ENCODE measurements at regions not wholly inside any gene's neighbourhood (a gene's known extent, or its start where the extent isn't known, plus 50 kb on each side); places are given as distances from the start of the nearest gene placed in this dataset.

DNA sequence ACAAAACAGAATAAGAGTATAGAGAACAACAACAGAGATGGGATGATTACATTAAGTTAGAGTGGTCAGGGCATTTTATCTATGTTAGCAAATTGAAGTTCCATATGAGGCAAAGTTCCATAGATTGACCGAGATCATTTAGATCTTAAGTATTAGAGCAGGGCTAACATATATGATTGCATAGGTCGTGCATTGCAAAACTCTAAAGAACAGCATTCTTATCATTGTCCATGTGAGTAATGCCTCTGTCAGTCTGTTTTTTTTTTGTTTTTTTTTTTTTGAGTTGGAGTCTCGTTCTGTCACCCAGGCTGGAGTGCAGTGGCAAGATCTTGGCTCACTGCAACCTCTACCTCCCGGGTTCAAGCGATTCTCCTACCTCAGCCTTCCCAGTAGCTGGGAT is 341.7 kb upstream of the KCNH8 start (continued):
- TF ChIP-seq ZNF318 (IDR thresholded peaks at IDR 0.05; ENCODE audit: borderline replicate concordance in 1 of 2, low read depth in 1 of 2): no peak
- no peak for TF ChIP-seq WHSC1 (IDR thresholded peaks at IDR 0.05; ENCODE audit: low read length)
- TF ChIP-seq PRMT5 (CRISPR knock-in tag; IDR thresholded peaks at IDR 0.05): no peak
- no peak for TF ChIP-seq MCM2 (IDR thresholded peaks at IDR 0.05; ENCODE audit: low read depth)

All from K562 (cell line).